IMR-90 (cell line): ENCODE measurements at regions not wholly inside any gene's neighbourhood (a gene's known extent, or its start where the extent isn't known, plus 50 kb on each side); places are given as distances from the start of the nearest gene placed in this dataset.

Source experiments
- MAZ ChIP-seq: IDR thresholded peaks from 2 replicates; pipeline ENCODE4 v1.6.1; 2012; ENCODE audit warnings: low read depth, mild to moderate bottlenecking, low read length, improper control_type of control experiment, moderate library complexity, borderline replicate concordance
- NFE2L2 ChIP-seq: fragments of 150-350 bp; IDR thresholded peaks from 2 replicates; pipeline ENCODE4 v1.6.1; 2016; ENCODE audit warnings: low read depth, mild to moderate bottlenecking, low read length
- RCOR1 ChIP-seq: IDR thresholded peaks from 2 replicates; pipeline ENCODE4 v1.6.1; 2012; ENCODE audit warnings: mild to moderate bottlenecking, low read length, improper control_type of control experiment; ENCODE audit not compliant: insufficient replicate concordance
- SMC3 ChIP-seq: fragments of 150-350 bp; IDR thresholded peaks from 2 replicates; pipeline ENCODE4 v1.6.1; 2016; ENCODE audit warnings: low read depth, mild to moderate bottlenecking, antibody characterized with exemption, low read length, moderate library complexity
- TF ChIP-seq, protein P1 (sequence below): conservative IDR thresholded peaks from 2 replicates; pipeline ENCODE4 v1.5.1; 2012; ENCODE audit warnings: mild to moderate bottlenecking, low read depth, low read length, improper control_type of control experiment

DNA sequence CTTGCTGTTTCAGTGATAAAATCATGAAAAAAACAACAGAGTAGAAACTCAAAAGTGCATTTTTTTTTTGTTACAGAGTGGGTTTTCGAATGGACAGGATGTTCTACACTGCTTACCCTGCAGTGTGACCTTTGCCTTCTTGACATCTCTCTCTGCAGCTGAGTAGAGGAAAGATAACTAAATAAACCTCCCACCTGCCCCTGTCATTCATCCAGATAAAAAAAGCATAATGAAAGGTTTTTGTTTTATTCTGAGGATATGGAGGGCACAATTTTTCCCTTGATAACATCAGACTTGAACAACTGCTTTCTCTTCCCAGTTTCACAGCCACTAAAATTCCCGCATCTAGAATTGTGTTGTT, 193.6 kb upstream of the FOXQ1 start:
- TF ChIP-seq SMC3 = no peak
- TF ChIP-seq, protein P1, sequence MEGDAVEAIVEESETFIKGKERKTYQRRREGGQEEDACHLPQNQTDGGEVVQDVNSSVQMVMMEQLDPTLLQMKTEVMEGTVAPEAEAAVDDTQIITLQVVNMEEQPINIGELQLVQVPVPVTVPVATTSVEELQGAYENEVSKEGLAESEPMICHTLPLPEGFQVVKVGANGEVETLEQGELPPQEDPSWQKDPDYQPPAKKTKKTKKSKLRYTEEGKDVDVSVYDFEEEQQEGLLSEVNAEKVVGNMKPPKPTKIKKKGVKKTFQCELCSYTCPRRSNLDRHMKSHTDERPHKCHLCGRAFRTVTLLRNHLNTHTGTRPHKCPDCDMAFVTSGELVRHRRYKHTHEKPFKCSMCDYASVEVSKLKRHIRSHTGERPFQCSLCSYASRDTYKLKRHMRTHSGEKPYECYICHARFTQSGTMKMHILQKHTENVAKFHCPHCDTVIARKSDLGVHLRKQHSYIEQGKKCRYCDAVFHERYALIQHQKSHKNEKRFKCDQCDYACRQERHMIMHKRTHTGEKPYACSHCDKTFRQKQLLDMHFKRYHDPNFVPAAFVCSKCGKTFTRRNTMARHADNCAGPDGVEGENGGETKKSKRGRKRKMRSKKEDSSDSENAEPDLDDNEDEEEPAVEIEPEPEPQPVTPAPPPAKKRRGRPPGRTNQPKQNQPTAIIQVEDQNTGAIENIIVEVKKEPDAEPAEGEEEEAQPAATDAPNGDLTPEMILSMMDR = no peak
- no peak for TF ChIP-seq NFE2L2
- no peak for TF ChIP-seq MAZ
- no peak for TF ChIP-seq RCOR1
